KBM-7 (cell line): ENCODE measurements at regions not wholly inside any gene's neighbourhood (a gene's known extent, or its start where the extent isn't known, plus 50 kb on each side); places are given as distances from the start of the nearest gene placed in this dataset.

ENCODE experiments used
- DNase-seq: peaks from one replicate; pipeline ENCODE4 v3.0.0-alpha.2; 2015
- in situ Hi-C: fragments of 300-500 bp; cut with MboI; formaldehyde crosslinking; loops from 2 replicates; pipeline ENCODE4 v1.14.3; 2020; ENCODE audit warnings: low sequenced_read_pairs, low pct_unique_long_range_greater_than_20kb, mixed read lengths

- DNase-seq = no peak
- in situ Hi-C loops = no loop called here
These were observed 547.3 kb upstream of the LRRC4C start for GRCh38 chr11:42006766-42007165.

- in situ Hi-C loops = no loop called here
These were observed 552.8 kb upstream of the LRRC4C start for GRCh38 chr11:42012271-42012670.

GRCh38 chr11:42013656-42014201 lies 554.3 kb upstream of the LRRC4C start:
- in situ Hi-C loops = no loop called here
- peak; percentile 4 for DNase-seq

More at GRCh38 chr11:42012271-42012670, 552.8 kb upstream of the LRRC4C start:
- DNase-seq = no peak

GRCh38 chr11:42021911-42022310 lies 562.5 kb upstream of the LRRC4C start:
- in situ Hi-C loops = no loop called here

GRCh38 chr11:42023267-42023666 lies 563.8 kb upstream of the LRRC4C start:
- in situ Hi-C loops = no loop called here
- DNase-seq = no peak

More at GRCh38 chr11:42021911-42022310, 562.5 kb upstream of the LRRC4C start:
- no peak for DNase-seq

- DNase-seq = no peak
- in situ Hi-C loops = no loop called here
These were observed 565.8 kb upstream of the LRRC4C start for GRCh38 chr11:42025121-42025803.

- in situ Hi-C loops = no loop called here
- DNase-seq = no peak
These were observed 575.4 kb upstream of the LRRC4C start for GRCh38 chr11:42034826-42035225.

- in situ Hi-C loops = no loop called here
- no peak for DNase-seq
These were observed 576.7 kb upstream of the LRRC4C start for GRCh38 chr11:42036201-42036600.

- no peak for DNase-seq
- in situ Hi-C loops = no loop called here
These were observed 583.9 kb upstream of the LRRC4C start for GRCh38 chr11:42043312-42043711.

- DNase-seq = no peak
- in situ Hi-C loops = no loop called here
These were observed 588.4 kb upstream of the LRRC4C start for GRCh38 chr11:42047637-42048555.

GRCh38 chr11:42049186-42049585 lies 589.7 kb upstream of the LRRC4C start:
- no peak for DNase-seq

GRCh38 chr11:42049650-42050049 lies 590.2 kb upstream of the LRRC4C start:
- no peak for DNase-seq
- in situ Hi-C loops = no loop called here

More at GRCh38 chr11:42049186-42049585, 589.7 kb upstream of the LRRC4C start:
- in situ Hi-C loops = no loop called here

GRCh38 chr11:42054351-42054900 lies 595.0 kb upstream of the LRRC4C start:
- in situ Hi-C loops = no loop called here
- DNase-seq = no peak

- in situ Hi-C loops = no loop called here
- no peak for DNase-seq
These were observed 596.2 kb upstream of the LRRC4C start for GRCh38 chr11:42055606-42056005.

- in situ Hi-C loops = no loop called here
- DNase-seq = no peak
These were observed 599.3 kb upstream of the LRRC4C start for GRCh38 chr11:42058794-42059193.

GRCh38 chr11:42065199-42065598 lies 605.7 kb upstream of the LRRC4C start:
- in situ Hi-C loops = no loop called here
- no peak for DNase-seq

- in situ Hi-C loops = no loop called here
- no peak for DNase-seq
These were observed 606.7 kb upstream of the LRRC4C start for GRCh38 chr11:42066113-42066512.

- in situ Hi-C loops = no loop called here
- no peak for DNase-seq
These were observed 614.9 kb upstream of the LRRC4C start for GRCh38 chr11:42074306-42074705.

- in situ Hi-C loops = no loop called here
These were observed 615.7 kb upstream of the LRRC4C start for GRCh38 chr11:42075180-42075579.

GRCh38 chr11:42077794-42078193 lies 618.3 kb upstream of the LRRC4C start:
- DNase-seq = no peak
- in situ Hi-C loops = no loop called here

More at GRCh38 chr11:42075180-42075579, 615.7 kb upstream of the LRRC4C start:
- no peak for DNase-seq
